ENCODE measurements at regions not wholly inside any gene's neighbourhood (a gene's known extent, or its start where the extent isn't known, plus 50 kb on each side); places are given as distances from the start of the nearest gene placed in this dataset.

DNA sequence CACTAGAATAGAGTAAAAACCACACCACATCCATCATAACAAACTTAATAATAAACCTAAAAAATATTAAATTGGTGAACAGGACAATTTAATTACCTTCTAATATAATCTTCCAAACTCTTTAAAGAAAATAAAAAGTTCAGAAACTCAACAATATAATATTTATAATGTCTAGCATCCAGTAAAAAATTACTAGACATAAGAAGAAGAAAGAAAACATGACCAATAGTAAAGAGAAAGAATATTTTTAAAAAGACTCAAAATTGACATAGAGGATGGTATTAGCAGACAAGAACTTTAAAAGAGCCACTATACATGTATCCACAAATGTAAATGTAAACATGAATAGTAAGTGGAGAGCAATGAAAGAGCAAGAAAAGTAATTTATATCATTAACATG, 388.4 kb downstream of the TFEC start:
- TF ChIP-seq, protein P1, sequence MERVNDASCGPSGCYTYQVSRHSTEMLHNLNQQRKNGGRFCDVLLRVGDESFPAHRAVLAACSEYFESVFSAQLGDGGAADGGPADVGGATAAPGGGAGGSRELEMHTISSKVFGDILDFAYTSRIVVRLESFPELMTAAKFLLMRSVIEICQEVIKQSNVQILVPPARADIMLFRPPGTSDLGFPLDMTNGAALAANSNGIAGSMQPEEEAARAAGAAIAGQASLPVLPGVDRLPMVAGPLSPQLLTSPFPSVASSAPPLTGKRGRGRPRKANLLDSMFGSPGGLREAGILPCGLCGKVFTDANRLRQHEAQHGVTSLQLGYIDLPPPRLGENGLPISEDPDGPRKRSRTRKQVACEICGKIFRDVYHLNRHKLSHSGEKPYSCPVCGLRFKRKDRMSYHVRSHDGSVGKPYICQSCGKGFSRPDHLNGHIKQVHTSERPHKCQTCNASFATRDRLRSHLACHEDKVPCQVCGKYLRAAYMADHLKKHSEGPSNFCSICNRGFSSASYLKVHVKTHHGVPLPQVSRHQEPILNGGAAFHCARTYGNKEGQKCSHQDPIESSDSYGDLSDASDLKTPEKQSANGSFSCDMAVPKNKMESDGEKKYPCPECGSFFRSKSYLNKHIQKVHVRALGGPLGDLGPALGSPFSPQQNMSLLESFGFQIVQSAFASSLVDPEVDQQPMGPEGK (CRISPR knock-in tag; IDR thresholded peaks at IDR 0.05; ENCODE audit: borderline replicate concordance), result no peak
- no peak for TF ChIP-seq SNAI2 (CRISPR knock-in tag; IDR thresholded peaks at IDR 0.05)
- no peak for TF ChIP-seq ZFP30 (CRISPR knock-in tag; IDR thresholded peaks at IDR 0.05)
- TF ChIP-seq ARNTL (CRISPR knock-in tag; IDR thresholded peaks at IDR 0.05; ENCODE audit: borderline replicate concordance, low read depth), result no peak
- TF ChIP-seq, protein P2, sequence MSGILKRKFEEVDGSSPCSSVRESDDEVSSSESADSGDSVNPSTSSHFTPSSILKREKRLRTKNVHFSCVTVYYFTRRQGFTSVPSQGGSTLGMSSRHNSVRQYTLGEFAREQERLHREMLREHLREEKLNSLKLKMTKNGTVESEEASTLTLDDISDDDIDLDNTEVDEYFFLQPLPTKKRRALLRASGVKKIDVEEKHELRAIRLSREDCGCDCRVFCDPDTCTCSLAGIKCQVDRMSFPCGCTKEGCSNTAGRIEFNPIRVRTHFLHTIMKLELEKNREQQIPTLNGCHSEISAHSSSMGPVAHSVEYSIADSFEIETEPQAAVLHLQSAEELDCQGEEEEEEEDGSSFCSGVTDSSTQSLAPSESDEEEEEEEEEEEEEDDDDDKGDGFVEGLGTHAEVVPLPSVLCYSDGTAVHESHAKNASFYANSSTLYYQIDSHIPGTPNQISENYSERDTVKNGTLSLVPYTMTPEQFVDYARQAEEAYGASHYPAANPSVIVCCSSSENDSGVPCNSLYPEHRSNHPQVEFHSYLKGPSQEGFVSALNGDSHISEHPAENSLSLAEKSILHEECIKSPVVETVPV (CRISPR knock-in tag; IDR thresholded peaks at IDR 0.05), result no peak
- no peak for TF ChIP-seq ZNF565 (CRISPR knock-in tag; conservative IDR thresholded peaks at IDR 0.05; ENCODE audit: low read depth)
- TF ChIP-seq TCF4 (CRISPR knock-in tag; IDR thresholded peaks at IDR 0.05; ENCODE audit: borderline replicate concordance), result no peak

Data from SK-N-SH treated with all-trans-retinoic acid at 6 μM for 48 hours (cell line).